GM13976 (cell line): ENCODE measurements at regions not wholly inside any gene's neighbourhood (a gene's known extent, or its start where the extent isn't known, plus 50 kb on each side); places are given as distances from the start of the nearest gene placed in this dataset.

Source experiments
- DNase-seq: peaks from one replicate; pipeline ENCODE4 v3.0.0; 2012; ENCODE audit warnings: low spot score
- in situ Hi-C: fragments of 300-500 bp; cut with MboI; formaldehyde crosslinking; loops from one replicate; pipeline ENCODE4 v1.12.0; 2022; ENCODE audit warnings: low sequenced_read_pairs, mixed read lengths, inconsistent platforms; ENCODE audit not compliant: unreplicated experiment
- TF ChIP-seq, protein P1 (sequence below): IDR thresholded peaks from 2 replicates; pipeline ENCODE4 v1.5.1; 2012; ENCODE audit warnings: borderline replicate concordance, mild to moderate bottlenecking; ENCODE audit not compliant: insufficient read depth; ENCODE audit errors: extremely low read depth, missing control alignments, control extremely low read depth

DNA sequence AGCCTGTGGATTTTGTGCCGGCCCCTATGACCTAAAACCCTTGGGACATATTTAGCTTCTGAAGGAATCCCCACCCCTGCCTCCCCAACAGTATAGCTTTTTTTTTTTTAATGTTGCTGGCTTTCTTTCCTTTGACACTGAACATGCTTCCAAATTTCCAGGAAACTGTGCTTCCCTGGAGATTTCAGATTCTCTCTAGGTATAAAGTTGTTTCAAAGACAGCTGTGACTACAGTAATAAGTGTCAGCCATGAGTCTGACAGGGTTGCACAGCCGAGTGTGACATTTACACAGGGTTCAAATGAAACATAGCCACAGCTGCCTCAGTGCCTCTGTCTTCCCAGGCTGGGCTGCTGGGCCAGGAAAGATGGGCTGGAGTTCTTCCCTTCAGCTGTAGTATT is 466.6 kb upstream of the COBL start:
- in situ Hi-C loops: no loop called here
- TF ChIP-seq, protein P1, sequence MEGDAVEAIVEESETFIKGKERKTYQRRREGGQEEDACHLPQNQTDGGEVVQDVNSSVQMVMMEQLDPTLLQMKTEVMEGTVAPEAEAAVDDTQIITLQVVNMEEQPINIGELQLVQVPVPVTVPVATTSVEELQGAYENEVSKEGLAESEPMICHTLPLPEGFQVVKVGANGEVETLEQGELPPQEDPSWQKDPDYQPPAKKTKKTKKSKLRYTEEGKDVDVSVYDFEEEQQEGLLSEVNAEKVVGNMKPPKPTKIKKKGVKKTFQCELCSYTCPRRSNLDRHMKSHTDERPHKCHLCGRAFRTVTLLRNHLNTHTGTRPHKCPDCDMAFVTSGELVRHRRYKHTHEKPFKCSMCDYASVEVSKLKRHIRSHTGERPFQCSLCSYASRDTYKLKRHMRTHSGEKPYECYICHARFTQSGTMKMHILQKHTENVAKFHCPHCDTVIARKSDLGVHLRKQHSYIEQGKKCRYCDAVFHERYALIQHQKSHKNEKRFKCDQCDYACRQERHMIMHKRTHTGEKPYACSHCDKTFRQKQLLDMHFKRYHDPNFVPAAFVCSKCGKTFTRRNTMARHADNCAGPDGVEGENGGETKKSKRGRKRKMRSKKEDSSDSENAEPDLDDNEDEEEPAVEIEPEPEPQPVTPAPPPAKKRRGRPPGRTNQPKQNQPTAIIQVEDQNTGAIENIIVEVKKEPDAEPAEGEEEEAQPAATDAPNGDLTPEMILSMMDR: no peak

DNA sequence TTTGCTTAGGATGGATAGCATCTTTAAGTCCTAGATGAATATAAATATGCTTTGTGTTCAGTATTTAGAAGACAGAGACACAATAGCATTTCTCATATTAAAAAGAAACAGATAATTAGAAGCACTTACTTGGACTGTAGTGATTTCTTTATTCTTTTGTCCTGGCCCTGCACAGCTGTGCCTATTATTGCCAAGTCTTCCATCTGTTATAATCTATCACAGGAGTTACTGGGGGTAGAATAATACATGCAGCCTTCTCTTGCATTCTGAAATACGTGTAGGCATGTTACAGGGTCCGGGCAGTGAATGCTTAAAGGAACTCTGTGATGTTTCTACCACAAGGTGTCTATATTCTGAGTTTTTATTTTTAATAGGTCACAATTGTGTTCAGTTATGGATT is 461.5 kb upstream of the COBL start:
- in situ Hi-C loops: no loop called here
- TF ChIP-seq, protein P1: no peak
- no peak for DNase-seq

More for the DNA sequence above, 466.6 kb upstream of the COBL start:
- DNase-seq: no peak

DNA sequence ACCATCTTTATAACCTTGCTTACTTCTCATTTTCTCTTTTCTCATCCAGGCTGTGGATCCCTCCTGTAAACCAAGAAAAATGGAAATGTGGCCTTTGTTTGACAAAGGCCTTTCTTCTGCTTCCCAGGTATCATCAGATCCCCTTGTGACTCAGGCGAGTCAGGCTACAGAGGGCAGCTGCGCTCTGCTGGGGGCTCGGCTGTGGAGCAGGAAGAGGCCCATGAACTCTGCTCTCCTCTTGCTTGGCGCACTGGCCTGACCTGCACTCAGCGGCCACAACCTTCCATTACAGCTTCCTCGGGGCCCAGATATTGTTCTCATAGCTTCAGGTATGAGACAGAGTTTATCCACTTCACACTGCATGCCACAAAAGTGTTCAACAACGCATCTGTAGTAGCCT is 457.6 kb upstream of the COBL start:
- TF ChIP-seq, protein P1: no peak
- no peak for DNase-seq
- in situ Hi-C loops: no loop called here

DNA sequence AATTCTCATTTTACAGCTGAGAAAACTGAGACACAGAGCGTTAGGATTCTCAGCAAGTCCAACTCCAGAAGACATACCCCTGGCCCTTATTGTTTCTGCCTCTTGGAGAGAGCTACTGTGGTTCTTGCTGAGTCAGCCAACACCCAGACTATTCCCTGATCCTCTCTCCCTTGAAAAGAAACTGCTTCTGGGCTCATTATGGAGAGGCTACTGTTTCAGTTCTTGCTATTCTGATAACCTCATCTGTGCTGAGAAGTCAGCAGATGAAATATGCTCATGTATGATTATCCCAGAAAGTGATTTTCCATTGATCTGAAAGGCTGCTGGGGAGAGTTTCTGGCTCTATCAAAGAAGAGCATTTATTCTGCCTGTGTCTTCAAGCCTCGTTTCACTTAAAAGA is 455.6 kb upstream of the COBL start:
- in situ Hi-C loops: no loop called here
- TF ChIP-seq, protein P1: no peak
- no peak for DNase-seq

DNA sequence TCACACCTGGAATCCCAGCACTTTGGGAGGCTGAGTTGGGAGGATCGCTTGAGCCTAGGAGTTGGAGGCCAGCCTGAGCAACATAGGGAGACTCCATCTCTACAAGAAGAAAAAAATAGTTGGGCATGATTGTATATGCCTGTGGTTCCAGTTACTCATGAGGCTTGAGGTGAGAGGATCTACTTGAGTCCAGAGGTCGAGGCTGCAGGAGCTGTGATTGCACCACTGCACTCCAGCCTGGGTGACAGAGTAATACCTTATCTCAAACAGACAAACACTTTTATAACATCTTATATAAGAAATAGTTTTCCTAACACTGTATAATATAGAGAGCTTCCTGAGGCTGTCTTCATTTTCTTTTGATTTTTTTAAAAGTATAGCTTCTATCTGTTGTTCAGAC is 448.4 kb upstream of the COBL start:
- in situ Hi-C loops: no loop called here
- no peak for DNase-seq
- TF ChIP-seq, protein P1: no peak

DNA sequence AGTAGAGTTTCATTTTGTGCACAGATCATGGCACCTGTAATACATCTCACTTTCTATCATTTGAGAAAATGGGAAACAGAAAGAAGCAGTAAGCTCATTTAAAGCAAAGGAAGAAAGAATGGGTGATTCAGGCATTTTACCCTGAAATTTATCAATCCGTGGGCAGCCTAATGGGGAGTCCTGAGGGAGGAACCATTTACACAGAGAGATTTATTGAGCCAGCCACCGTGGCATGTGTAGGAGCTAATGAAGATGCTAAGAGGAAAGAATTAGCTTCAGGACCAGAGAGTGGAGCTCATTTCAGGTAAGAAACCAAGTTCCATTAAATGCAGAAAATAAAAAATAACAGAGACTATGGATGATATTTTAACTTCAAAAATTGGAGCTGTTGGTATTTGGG is 443.4 kb upstream of the COBL start:
- no peak for DNase-seq
- TF ChIP-seq, protein P1: no peak
- in situ Hi-C loops: no loop called here

DNA sequence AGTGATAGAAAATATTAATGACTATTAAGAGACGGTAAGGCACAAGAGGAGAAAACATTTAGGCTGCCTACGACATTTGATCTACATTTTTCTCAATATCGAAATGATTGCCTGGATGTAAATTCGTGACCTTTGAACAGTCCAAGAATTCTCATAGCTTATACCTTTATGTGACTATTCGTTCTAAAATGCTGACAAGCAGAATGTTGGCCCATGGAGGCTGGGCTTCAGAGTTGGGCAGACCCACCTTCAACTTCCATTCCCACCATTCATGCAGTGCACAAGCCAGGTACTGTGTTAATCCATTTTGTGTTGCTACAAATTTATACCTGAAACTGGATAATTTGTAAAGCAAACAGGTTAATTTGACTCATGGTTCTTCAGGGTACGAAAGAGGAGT is 441.4 kb upstream of the COBL start:
- no peak for DNase-seq
- TF ChIP-seq, protein P1: no peak
- in situ Hi-C loops: no loop called here
